H9 (cell line): ENCODE measurements at regions not wholly inside any gene's neighbourhood (a gene's known extent, or its start where the extent isn't known, plus 50 kb on each side); places are given as distances from the start of the nearest gene placed in this dataset.

Experiments used
- DNase-seq: peaks from one replicate; pipeline ENCODE4 v3.0.0-alpha.2; 2017
- H2AFZ ChIP-seq: one replicate; pipeline ENCODE4 v1.6.1; 2013; ENCODE audit warnings: mild to moderate bottlenecking, low read length, control low read depth, moderate library complexity
- H2AK5ac ChIP-seq: 2 replicates; pipeline ENCODE4 v1.6.1; 2013; ENCODE audit warnings: low read length, control low read depth, mixed read lengths; ENCODE audit not compliant: insufficient read length
- H2BK120ac ChIP-seq: one replicate; pipeline ENCODE4 v1.6.1; 2013; ENCODE audit warnings: low read depth, mild to moderate bottlenecking, low read length, control low read depth, inconsistent platforms; ENCODE audit not compliant: poor library complexity, severe bottlenecking
- H2BK12ac ChIP-seq: 2 replicates; pipeline ENCODE4 v1.6.1; 2013; ENCODE audit warnings: low read length, control low read depth, mixed read lengths, low read depth; ENCODE audit not compliant: insufficient read length
- H2BK15ac ChIP-seq: 2 replicates; pipeline ENCODE4 v1.6.1; 2013; ENCODE audit warnings: low read depth, low read length, control low read depth
- H2BK20ac ChIP-seq: one replicate; pipeline ENCODE4 v1.6.1; 2013; ENCODE audit warnings: low read depth, mild to moderate bottlenecking, low read length, control low read depth, inconsistent platforms; ENCODE audit not compliant: poor library complexity, severe bottlenecking
- H2BK5ac ChIP-seq: 2 replicates; pipeline ENCODE4 v1.6.1; 2013; ENCODE audit warnings: low read length, control low read depth, mixed read lengths; ENCODE audit not compliant: insufficient read length
- H3K14ac ChIP-seq: 2 replicates; pipeline ENCODE4 v1.6.1; 2013; ENCODE audit warnings: low read length, control low read depth; ENCODE audit not compliant: insufficient read depth
- H3K18ac ChIP-seq: 2 replicates; pipeline ENCODE4 v1.6.1; 2013; ENCODE audit warnings: low read depth, mild to moderate bottlenecking, mixed read lengths, low read length, control low read depth; ENCODE audit not compliant: insufficient read length
- H3K23ac ChIP-seq: 2 replicates; pipeline ENCODE4 v1.6.1; 2013; ENCODE audit warnings: low read length, control low read depth, mixed read lengths, low read depth; ENCODE audit not compliant: insufficient read length
- H3K23me2 ChIP-seq: 2 replicates; pipeline ENCODE4 v1.6.1; 2013; ENCODE audit warnings: low read depth, mild to moderate bottlenecking, mixed read lengths, low read length, control low read depth; ENCODE audit not compliant: insufficient read length, poor library complexity, severe bottlenecking
- H3K27ac ChIP-seq: 2 replicates; pipeline ENCODE4 v1.5.1; 2013; ENCODE audit warnings: low read length, control low read depth, mixed read lengths, low read depth; ENCODE audit not compliant: insufficient read length
- H3K27me3 ChIP-seq: 2 replicates; pipeline ENCODE4 v1.6.1; 2013; ENCODE audit warnings: low read length, control low read depth, inconsistent platforms; ENCODE audit not compliant: insufficient read depth
- H3K4ac ChIP-seq: 2 replicates; pipeline ENCODE4 v1.6.1; 2013; ENCODE audit warnings: low read depth, mild to moderate bottlenecking, control low read depth, inconsistent platforms, low read length, moderate library complexity
- H3K4me1 ChIP-seq: 2 replicates; pipeline ENCODE4 v1.6.1; 2013; ENCODE audit warnings: low read length, control low read depth, inconsistent platforms; ENCODE audit not compliant: insufficient read depth
- H3K4me2 ChIP-seq: 2 replicates; pipeline ENCODE4 v1.6.1; 2013; ENCODE audit warnings: low read length, control low read depth, mixed read lengths; ENCODE audit not compliant: insufficient read length, insufficient read depth
- H3K56ac ChIP-seq: 2 replicates; pipeline ENCODE4 v1.6.1; 2013; ENCODE audit warnings: low read depth, mild to moderate bottlenecking, mixed read lengths, low read length, control low read depth; ENCODE audit not compliant: insufficient read length
- H3K79me1 ChIP-seq: 2 replicates; pipeline ENCODE4 v1.6.1; 2013; ENCODE audit warnings: low read depth, mild to moderate bottlenecking, moderate library complexity, low read length, control low read depth, inconsistent platforms; ENCODE audit not compliant: insufficient read depth, poor library complexity, severe bottlenecking
- H3K79me2 ChIP-seq: 2 replicates; pipeline ENCODE4 v1.6.1; 2013; ENCODE audit warnings: low read length, control low read depth, inconsistent platforms; ENCODE audit not compliant: insufficient read depth
- H3K9ac ChIP-seq: 2 replicates; pipeline ENCODE4 v1.6.1; 2013; ENCODE audit warnings: low read length, control low read depth, mixed read lengths; ENCODE audit not compliant: insufficient read length; ENCODE audit errors: extremely low read depth
- H3K9me3 ChIP-seq: one replicate; pipeline ENCODE4 v1.6.1; 2013; ENCODE audit warnings: low read depth, low read length, inconsistent platforms; ENCODE audit not compliant: control insufficient read depth
- H3T11ph ChIP-seq: one replicate; pipeline ENCODE4 v1.6.1; 2013; ENCODE audit warnings: mild to moderate bottlenecking, low read length, control low read depth, inconsistent platforms
- H4K20me1 ChIP-seq: one replicate; pipeline ENCODE4 v1.6.1; 2013; ENCODE audit not compliant: control insufficient read depth, insufficient read length, insufficient read depth
- H4K5ac ChIP-seq: 2 replicates; pipeline ENCODE4 v1.6.1; 2013; ENCODE audit warnings: low read depth, mild to moderate bottlenecking, mixed read lengths, low read length, control low read depth; ENCODE audit not compliant: insufficient read length
- H4K8ac ChIP-seq: replicated peaks from 2 replicates; pipeline ENCODE4 v1.6.1; 2013; ENCODE audit warnings: low read length, control low read depth, mixed read lengths, low read depth; ENCODE audit not compliant: insufficient read length
- H4K91ac ChIP-seq: 2 replicates; pipeline ENCODE4 v1.6.1; 2013; ENCODE audit warnings: low read depth, mild to moderate bottlenecking, moderate library complexity, mixed read lengths, low read length, control low read depth; ENCODE audit not compliant: insufficient read length
- H3K27ac Mint-ChIP-seq, 3 experiments: 2 replicates in 2 of 3; 3 replicates in 1 of 3; pipeline ENCODE4 v1.8.0; 2020 to 2021; ENCODE audit warnings: mixed read lengths in 3 of 3, mild to moderate bottlenecking in 1 of 3, moderate library complexity in 1 of 3
- H3K27me3 Mint-ChIP-seq: 2 replicates; pipeline ENCODE4 v1.8.0; 2021; ENCODE audit warnings: low read depth, mild to moderate bottlenecking, moderate library complexity, mixed read lengths
- H3K36me3 Mint-ChIP-seq, 3 experiments: 2 replicates in 2 of 3; 3 replicates in 1 of 3; pipeline ENCODE4 v1.8.0; 2020 to 2021; ENCODE audit warnings: low read depth in 3 of 3, mixed read lengths in 3 of 3; ENCODE audit not compliant: insufficient read depth in 1 of 3
- H3K4me1 Mint-ChIP-seq, 2 experiments: 2 replicates each; pipeline ENCODE4 v1.8.0; 2020; ENCODE audit warnings: mixed read lengths in 2 of 2
- H3K4me3 Mint-ChIP-seq, 2 experiments: 2 replicates in 1 of 2; 3 replicates in 1 of 2; pipeline ENCODE4 v1.8.0; 2020 to 2021; ENCODE audit warnings: mild to moderate bottlenecking in 2 of 2, mixed read lengths in 2 of 2, moderate library complexity in 1 of 2
- H3K9me3 Mint-ChIP-seq, 2 experiments: 2 replicates in 1 of 2; 3 replicates in 1 of 2; pipeline ENCODE4 v1.8.0; 2020; ENCODE audit warnings: mild to moderate bottlenecking in 2 of 2, mixed read lengths in 2 of 2, moderate library complexity in 1 of 2
- CTCF ChIP-seq: fragments of 200-600 bp; sonication (generic); conservative IDR thresholded peaks from 3 replicates; pipeline ENCODE4 v1.8.0; 2021; ENCODE audit warnings: antibody characterized with exemption, mild to moderate bottlenecking
- WGBS: extraction: QIAGEN DNeasy Blood & Tissue Kit; methylation state at CpG from one replicate; pipeline ENCODE4 v1.1.7; 2013; ENCODE audit warnings: missing lambda C conversion rate, low lambda C conversion rate, mixed read lengths; ENCODE audit not compliant: insufficient read length; ENCODE audit errors: extremely low coverage; 5-methylcytosine and 5-hydroxymethylcytosine counted together

GRCh38 chr6:80438772-80439171, 332.3 kb downstream of the BCKDHB start:
- no peak overlapping the region for H4K5ac ChIP-seq
- no peak overlapping the region for H3K9ac ChIP-seq
- H3K4me1 ChIP-seq, result no peaks in the 10 kb centered on the region; the same call in 1 of the 2 replicates
- H3K79me2 ChIP-seq, result no peaks in the 10 kb centered on the region
- H3K23ac ChIP-seq, result no peak overlapping the region
- H4K91ac ChIP-seq, result no peak overlapping the region
- Mint-ChIP-seq H3K27me3 (no peaks in the 10 kb centered on the region), H3K4me3 (no peak overlapping the region), H3K4me1 (peaks cover 8 to 9% of the 10 kb centered on the region in 2 experiments), H3K9me3 (no peaks in the 10 kb centered on the region), H3K36me3 (peaks cover 0 to under 1% (median 0%) of the 10 kb centered on the region in 3 experiments; a peak in 2 of 7 replicates), H3K27ac (no peak overlapping the region; a peak in 1 of 7 replicates)
- no peak overlapping the region for H2BK120ac ChIP-seq
- H4K20me1 ChIP-seq, result no peaks in the 10 kb centered on the region
- H3K4ac ChIP-seq, result no peak overlapping the region
- H3K9me3 ChIP-seq, result no peaks in the 10 kb centered on the region
- H2AFZ ChIP-seq, result no peak overlapping the region
- no peaks in the 10 kb centered on the region for H3K23me2 ChIP-seq
- no peak overlapping the region for H4K8ac ChIP-seq
- no peak overlapping the region for H2AK5ac ChIP-seq
- no peaks in the 10 kb centered on the region for H3K79me1 ChIP-seq
- DNase-seq, result no peak
- no CpG with 5 or more reads among the region's 2 CpGs for WGBS
- no peaks in the 10 kb centered on the region for H3K27me3 ChIP-seq
- no peak overlapping the region for H2BK15ac ChIP-seq
- no peak overlapping the region for H2BK12ac ChIP-seq
- no peak overlapping the region for H3K56ac ChIP-seq
- no peak overlapping the region for H2BK20ac ChIP-seq
- no peak overlapping the region for H2BK5ac ChIP-seq
- no peak overlapping the region for H3T11ph ChIP-seq
- no peak for TF ChIP-seq CTCF
- no peak overlapping the region for H3K18ac ChIP-seq
- no peak overlapping the region for H3K27ac ChIP-seq
- H3K4me2 ChIP-seq, result no peak overlapping the region
- H3K14ac ChIP-seq, result no peak overlapping the region
